Spleen (tissue), 7 donors: ENCODE measurements at regions not wholly inside any gene's neighbourhood (a gene's known extent, or its start where the extent isn't known, plus 50 kb on each side); places are given as distances from the start of the nearest gene placed in this dataset.

Experiments
- CTCF ChIP-seq, 11 experiments: fragments of 200-600 bp in 7 of 11; fragments of 450-650 bp in 4 of 11; sonication (generic) in 4 of 11; IDR thresholded peaks in 8 of 11; conservative IDR thresholded peaks in 3 of 11; 1 replicate in 7 of 11; 2 replicates in 4 of 11; pipeline versions ENCODE4 v1.4.0 to v1.8.0; 2016 to 2021; ENCODE audit warnings: antibody characterized with exemption in 11 of 11, inconsistent platforms in 4 of 11, mild to moderate bottlenecking in 1 of 11
- POLR2A ChIP-seq, 3 donors: fragments of 450-650 bp; IDR thresholded peaks; one replicate each; pipeline ENCODE4 v1.5.1; 2017; ENCODE audit warnings: antibody characterized with exemption in 3 of 3, mild to moderate bottlenecking in 1 of 3
- POLR2AphosphoS5 ChIP-seq, 3 donors: sonication (generic); formaldehyde crosslinking; IDR thresholded peaks; one replicate each; pipeline ENCODE4 v1.5.1; 2017; ENCODE audit warnings: antibody characterized with exemption in 3 of 3
- donor health status: DM: no; HTN: no; CAD: no; lungs with moderate emphysema.
- donor health status: DM: no; HTN: no; CAD: no.
- donor health status: DM: no; HTN: no; CAD: no.

DNA sequence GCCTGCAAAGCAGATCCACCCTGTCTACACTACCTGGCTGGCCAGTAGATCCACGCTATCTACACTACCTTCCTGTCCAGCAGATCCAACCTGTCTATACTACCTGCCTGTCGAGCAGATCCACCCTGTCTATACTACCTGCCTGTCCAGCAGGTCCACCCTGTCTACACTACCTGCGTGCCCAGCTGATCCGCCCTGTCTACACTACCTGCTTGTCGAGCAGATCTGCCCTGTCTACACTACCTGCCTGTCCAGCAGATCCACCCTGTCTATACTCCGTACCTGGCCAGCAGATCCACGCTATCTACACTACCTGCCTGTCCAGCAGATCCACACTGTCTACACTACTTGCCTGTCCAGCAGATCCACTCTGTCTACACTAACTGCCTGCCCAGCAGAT lies 102.8 kb upstream of the SAMD11 start:
- TF ChIP-seq CTCF (IDR thresholded peaks at IDR 0.05 in 8 of 11, conservative IDR thresholded peaks at IDR 0.05 in 3 of 11): no peak
- TF ChIP-seq POLR2A (IDR thresholded peaks at IDR 0.05): no peak
- TF ChIP-seq POLR2AphosphoS5 (IDR thresholded peaks at IDR 0.05): no peak
